ENCODE measurements at regions not wholly inside any gene's neighbourhood (a gene's known extent, or its start where the extent isn't known, plus 50 kb on each side); places are given as distances from the start of the nearest gene placed in this dataset.

DNA sequence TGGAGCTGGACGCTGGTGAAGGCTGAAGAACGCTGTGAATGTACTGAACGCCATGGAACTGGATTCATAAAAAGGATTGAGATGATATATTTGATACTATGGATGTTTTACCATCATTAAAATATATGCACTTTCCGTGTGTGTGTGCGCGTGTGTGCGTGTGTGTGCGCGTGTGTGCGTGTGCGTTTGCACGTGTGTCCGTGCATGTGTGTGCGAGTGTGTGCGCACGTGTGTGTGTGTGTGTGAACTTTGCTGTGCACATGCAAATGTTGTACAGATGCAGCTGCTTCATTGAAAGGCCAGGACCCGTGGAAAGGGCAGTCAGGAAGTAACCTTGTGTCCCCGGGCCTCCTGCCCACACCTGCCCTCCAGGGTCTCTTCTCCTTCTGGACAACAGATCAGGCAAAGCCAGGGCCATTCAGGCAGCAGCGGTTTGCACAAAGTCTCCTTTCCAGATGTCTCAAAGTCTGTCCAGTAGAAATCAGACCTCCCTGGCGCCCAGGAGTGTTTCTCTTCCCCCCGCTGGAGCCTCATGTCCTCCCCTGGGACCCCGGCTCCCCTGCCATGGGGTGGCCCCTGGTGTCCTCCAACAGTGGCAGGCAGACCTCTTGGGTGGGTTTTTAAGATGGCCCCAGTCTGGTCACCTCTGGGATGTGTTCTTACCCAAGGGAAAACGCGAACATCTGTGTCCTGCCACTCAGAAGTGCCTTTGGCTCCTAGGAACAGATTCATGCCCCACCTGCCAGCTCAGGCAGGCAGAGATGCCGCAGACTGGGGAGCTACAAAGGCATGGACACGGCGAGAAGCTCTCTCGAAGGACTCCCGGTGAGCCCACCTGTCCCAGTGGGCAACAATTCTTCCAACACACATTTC, 86.1 kb upstream of the GPC1 start:
- no peak for DNase-seq

DNA sequence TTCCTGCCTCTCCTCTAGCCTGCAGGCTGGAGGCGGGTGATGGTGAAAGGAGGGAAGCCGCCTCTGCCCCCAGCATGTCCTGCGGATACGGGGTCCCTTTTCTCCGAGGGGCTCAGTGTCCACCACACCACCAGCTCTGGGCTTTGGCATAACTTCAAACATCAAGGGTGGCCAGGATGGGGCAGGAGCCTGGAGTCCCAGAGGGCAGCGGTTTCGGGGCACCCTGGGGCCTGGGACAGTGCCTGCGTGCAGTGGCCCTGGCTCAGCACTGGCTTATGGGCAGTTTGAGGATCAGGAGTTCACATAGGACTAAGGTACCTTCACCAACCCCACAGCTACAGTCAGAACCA, 85.5 kb upstream of the GPC1 start:
- no peak for DNase-seq

DNA sequence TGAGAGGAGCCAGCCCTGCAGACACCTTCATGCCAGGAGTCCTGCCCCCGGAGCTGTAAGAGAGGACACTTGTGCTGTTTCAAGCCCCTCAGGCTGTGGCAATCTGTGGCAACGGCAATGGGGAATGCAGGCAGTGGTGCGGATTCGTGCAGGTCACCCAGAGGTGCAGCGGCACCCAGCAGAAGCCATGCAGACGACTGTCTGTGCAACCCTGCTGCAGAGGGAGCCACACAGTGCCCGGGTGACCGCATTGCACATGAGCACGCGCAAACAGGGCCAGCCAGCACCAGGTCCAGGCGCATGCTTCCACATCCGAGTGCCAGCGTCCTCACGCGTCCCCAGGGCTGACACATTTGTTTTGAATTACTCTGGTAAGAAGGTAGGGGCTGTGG, 84.8 kb upstream of the GPC1 start:
- no peak for DNase-seq

DNA sequence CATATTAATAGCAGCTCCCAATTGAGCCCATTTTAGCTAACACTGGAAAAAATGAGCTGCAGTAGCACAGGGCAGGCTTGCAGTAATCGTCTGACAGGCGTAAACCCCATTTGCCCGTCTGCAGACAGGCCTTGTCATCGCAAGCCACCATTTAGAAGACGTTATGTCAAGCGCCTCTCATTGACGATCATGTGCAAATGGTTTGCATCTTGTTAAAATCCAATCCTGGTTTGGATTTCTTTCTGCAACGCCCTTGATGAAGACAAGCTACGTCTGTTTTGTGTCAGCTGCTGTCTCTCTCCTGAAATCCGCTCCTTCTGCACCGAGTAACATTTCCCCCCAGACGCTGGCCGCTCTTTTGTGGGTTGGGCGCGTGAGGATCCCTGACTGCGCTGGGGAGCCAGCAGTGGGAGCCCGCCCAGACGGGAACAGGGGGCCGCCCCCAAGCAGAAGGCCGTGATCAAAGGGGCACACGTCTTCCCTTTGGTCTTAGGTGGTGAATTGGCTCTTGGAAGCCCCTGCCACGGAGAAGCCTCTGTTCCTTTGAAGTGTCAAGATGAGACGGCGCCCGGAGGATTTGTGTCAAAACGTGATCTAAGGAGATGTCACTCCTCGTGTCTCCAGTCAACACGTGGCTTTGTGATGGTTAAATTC, 84.2 kb upstream of the GPC1 start:
- no peak for DNase-seq

DNA sequence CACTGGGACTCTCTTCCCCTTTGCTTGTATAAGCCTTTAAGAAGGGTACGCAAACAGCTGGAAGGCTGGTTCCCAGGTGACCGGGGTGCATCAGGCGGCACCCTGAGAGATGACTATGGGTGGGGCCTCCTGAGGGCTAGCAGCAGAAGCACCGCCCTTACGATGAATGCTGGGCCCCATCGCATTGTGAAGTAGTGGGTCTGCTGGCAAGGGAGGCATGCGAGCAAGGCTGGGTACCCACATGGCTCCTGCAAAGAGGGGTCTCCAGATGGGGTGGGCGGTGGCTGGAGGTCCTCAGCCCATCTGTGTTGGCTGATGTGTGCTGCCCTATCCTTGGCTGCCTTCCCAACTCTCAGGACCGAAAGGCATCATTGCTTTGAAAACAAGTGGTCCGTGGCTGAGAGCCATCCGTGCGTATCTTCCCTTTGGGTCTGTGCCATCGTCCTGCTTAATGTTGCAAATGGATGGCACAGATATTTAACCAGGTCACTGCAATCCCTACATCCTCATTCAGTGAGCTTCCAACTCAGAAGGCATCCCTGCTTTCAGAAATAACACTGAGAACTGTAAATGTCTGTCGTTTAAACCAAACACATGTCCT, 83.5 kb upstream of the GPC1 start:
- no peak for DNase-seq

DNA sequence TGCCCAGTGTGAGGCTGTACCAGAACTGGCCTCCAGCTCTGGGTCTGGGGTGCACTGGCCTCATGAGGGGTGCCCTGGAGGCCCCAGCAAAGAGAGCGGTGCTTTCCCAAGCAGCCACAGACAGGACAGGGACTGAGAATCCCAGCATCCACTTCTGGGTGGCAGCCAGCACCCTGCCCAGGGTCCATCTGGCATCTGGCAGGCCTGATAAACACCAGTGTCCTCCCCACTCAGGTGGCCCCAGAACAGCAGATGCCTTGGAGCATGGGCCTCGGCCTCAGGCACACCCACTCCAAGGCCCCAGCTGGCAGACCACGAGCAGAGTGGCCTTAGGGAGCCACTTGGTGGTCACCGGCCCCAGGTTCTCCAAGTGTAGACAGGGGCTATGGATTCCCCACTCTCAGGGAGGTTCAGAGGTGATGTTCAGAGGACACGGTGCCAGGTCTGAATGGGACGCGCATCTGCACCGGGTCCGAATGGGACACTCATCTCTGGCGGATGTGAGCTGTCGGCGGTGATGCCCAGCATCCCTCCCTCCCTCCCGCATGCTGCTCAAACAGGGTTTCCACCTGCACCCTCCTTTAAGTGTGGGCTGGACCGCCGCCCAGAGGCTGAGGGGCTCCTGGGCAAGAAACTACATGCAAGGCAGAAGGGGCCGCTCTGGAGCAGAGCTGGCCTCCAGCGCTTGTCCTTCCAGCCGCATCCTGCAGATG, 82.2 kb upstream of the GPC1 start:
- DNase-seq: no peak

DNA sequence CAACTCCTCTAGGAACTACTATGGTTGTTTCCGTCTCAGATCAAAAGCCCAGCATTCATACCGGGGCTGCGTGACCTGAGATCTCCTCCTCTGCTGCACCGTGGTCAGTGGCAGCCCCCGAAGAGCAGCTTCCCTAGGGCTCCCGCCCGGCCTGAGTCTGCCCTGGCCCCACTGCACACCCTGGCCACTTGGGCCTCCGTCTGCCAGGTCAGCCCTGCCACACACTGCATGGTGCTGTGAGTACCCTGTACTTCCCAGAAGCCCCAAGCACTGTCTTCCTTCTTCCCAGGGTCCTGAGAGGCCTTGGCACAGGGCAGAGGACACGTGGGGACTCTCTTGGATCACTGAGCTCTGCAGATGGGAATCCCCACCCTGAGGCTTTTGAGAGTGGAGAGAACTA, 81.5 kb upstream of the GPC1 start:
- DNase-seq: no peak

DNA sequence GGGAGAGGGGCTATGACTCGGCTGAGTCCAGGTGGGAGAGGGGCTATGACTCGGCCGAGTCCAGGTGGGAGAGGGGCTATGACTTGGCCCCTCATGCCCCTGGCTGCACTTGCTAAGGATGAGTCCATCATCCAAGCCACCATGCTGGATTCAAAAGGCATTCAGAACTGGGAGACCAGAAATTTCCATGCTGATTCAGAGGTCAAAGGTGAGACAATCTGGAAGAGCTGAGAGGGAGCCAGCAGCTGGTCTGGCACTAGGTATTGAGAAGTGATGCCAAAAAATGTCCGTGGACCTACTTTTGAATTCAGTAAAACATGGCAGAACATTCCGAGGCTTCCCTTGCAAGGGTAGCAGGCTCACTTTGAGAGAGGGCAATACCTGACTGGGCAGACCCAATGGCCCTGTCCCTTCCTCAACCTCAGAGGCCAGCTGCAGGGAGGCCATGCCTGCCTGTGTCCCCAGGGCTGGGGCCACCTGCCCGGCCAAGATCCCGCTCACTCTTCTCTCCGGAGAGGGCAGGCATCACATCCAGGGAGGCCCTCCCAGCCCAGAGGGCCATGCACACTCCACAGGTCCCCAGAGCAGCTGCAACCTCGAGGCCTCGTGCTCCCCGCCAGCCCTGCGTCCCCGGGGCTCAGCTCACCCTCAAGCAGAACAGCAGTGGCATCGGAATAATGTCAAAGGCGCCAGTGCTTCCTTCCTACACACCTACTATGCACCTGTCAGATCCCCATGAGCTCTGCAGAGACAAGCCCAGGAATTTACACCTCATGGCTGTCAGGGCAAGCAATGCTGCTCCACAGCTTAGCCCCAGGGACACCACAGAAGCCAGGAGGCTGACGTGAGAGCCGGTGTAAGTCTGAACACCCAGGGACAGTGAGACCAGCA, 80.2 kb upstream of the GPC1 start:
- no peak for DNase-seq

DNA sequence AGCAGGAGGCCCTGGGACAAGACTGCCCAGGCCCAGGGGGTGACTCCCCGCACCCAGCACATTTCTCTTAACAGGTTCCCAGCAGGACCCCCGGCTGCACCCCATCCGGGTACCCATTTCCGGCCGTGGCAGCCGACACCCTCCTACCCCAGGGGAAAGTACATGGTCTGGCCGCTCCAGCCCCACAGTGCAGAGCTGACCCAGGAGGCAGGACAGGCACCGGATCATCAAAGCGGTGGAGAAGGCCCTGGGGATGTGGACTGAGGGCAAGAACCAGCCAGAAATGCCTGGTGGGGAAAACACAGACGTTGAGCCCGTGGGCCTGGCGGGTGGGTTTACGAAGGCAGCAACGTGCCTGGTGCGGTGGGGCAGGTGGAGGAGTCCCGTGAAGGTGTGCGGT, 79.5 kb upstream of the GPC1 start:
- DNase-seq: no peak

DNA sequence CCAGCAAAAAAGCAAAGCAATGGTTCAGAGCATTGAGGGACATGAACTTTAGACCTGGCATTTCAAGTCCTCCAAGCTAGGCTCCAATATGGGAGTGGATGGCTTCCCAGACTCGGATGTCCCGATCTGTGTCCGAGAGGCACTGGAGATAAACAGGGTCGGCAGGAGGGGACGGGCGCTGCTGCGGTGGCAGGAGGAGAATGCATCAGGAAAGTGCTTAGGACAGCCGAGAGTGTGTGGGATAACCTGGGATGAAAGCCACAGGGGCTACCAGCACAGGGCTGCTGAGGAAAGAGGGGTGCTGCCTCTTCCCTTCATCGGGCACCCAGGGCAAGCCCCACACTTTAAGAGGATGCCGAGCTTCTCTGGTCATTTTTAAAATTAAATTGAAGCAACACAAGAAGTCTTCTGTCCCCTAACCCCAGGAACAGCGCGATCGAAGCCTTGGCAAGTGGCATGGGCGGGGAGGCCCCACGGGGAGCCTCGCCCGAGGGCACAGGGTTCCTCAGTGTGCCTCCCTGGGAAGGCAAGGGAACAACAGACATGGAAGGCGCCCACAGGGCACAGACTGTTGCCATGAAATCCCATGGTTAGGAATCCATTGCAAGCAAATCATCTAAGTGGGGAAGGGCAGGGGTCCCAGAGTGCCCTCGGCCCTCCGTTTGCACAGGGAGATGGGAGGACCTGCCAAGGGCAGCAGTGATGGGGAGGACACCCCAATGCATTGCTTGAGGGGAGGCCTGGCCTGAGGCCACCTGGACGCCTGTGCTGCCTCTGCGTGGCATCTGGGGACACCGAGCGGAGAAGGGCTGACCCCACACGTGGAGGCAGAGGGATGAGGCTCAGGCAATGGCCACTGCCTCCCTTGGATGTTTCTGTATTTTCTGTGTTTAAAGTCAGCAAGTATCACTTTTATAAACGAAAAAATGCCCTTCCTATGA, 78.5 kb upstream of the GPC1 start:
- no peak for DNase-seq

DNA sequence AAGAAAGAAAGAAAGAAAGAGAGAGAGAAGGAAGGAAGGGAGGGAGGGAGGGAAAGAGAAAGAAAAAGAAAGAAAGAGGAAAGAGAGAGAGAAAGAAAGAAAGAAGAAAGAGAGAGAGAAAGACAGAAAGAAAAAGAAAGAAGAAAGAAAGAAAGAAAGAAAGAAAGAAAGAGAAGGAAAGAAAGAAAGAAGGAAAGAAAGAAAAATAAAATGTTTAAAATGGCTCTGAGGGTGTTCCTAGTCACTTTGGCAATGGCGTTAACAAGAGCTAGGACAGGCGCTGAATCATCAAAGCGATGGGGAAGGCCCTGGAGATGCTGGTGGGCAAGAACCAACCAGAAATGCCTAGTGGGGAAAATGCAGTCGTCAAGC, 77.8 kb upstream of the GPC1 start:
- no peak for DNase-seq

DNA sequence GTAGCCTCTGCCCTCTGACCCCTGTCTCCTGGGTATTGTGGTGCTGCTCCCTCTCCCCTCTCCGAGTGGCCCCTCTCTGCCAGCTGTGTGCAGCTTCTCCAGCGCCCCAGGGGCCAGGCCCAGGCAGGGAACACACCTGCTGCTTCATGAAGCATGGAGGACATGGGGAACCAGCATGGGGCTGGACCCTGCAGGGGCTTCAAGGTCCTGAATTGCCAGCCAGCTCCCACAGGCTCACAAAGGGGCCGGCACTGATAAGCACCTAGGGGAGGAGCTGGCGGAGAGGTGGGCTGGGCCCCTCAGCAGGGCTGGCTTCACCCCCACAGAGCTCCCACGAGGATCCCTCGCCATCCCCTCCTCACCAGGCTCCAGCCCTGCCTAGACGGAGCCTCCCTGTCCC, 77.4 kb upstream of the GPC1 start:
- DNase-seq: no peak

DNA sequence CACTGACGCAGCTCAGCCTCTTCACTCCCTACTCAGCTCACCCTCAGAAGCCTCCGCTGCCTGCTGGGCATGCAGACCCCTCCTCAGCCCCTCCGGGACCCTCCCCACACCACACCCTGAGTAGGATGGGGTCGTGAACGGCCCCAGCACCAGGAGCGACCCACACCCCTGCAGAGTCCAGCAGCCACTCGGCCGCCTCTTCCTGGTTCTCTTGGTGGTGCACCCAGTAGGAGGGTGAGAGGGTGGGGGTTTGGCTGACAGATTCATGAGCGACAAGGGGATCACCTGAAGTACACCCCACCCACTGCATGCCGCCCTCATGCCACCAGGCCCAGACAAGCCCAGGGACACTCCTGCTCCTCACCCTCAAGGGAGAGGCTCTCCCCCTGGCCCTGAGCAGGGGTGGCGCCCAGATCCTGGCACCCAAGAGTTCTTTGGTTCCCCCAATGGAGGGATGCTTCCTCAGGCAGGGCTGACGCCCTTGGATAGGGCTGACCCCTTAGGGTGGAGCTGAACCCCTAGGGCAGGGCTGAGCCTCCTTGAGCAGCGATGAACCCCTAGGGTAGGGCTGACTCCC, 76.6 kb upstream of the GPC1 start:
- DNase-seq: no peak

DNA sequence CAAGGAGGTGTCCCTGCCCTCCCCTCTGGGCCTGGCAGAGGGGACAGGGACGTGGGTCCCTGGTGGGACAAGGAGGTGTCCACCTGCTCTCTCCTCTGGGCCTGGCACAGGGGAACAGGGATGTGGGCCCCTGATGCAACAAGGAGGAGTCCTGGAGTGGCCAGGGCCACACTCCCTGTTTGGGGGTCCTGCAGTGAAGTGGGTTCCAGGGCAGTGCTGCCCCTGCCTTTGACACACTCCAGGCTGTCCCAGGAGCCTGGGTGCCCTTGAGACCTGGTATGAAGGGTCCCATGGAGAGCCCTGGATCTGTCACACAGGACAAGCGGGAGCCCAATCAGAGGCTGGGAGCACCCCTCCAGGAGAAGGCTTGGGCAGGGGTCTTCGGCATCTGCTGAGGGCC, 75.8 kb upstream of the GPC1 start:
- DNase-seq: no peak

DNA sequence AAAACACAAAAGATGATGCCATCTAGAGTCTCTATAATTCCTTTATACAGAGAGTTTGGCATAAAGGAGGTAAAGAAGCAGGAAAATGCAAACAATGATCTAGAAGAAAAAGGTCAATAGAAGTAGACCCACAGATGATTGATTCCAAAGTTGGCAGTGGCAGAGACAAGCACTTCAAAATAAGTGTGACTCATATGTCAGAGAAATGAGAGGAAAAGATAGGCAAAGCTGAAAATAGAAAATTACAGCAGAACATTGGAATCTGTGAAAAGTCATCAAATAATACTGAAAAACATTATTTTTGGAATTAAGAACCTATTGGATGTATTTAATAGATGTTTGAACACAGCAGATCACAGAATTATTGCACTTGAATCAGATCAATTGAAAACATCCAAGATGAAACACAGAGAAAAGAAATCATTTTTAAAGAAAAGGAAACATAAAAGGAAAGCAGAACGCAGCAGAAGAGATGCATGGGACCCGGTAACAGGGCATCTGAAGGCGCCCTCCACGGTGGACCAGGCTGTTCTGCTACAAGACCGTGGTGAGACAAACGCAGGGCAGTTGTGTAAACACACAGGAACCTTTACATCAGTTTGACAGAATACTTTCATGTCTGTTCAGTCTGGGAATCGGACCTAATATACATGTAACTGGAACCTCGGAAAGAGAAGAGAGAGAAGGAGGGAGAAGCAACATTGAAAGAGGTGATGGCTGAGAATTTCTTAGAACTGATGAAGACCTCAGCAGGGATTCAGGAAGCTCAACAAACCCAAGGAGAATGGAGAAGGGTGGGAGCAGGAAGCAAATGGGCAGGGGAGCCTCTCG, 74.6 kb upstream of the GPC1 start:
- DNase-seq: no peak

DNA sequence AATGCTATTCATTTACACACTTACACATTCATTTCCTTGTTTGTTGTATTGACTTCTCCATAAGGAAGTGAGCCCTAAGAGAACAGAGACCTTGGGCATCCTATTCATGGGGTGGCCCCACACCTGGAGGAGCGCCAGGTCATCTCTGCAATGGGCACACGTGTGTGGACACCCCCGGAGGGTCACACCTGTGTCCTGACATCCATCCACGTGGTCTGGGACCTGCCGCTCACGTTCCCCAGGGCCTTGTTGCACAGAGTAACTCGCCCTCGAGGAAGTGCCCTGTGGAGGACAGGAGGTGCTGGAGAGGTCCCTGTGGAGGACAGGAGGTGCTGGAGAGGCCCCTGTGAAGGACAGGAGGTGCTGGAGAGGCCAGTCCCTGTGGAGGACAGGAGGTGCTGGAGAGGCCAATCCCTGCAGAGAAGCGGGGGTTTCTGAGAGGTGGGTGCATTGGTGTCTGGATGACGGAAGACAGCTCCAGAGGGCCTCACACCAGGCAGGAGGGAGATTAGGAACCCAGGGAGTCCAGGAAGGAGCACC, 73.2 kb upstream of the GPC1 start:
- DNase-seq: no peak

DNA sequence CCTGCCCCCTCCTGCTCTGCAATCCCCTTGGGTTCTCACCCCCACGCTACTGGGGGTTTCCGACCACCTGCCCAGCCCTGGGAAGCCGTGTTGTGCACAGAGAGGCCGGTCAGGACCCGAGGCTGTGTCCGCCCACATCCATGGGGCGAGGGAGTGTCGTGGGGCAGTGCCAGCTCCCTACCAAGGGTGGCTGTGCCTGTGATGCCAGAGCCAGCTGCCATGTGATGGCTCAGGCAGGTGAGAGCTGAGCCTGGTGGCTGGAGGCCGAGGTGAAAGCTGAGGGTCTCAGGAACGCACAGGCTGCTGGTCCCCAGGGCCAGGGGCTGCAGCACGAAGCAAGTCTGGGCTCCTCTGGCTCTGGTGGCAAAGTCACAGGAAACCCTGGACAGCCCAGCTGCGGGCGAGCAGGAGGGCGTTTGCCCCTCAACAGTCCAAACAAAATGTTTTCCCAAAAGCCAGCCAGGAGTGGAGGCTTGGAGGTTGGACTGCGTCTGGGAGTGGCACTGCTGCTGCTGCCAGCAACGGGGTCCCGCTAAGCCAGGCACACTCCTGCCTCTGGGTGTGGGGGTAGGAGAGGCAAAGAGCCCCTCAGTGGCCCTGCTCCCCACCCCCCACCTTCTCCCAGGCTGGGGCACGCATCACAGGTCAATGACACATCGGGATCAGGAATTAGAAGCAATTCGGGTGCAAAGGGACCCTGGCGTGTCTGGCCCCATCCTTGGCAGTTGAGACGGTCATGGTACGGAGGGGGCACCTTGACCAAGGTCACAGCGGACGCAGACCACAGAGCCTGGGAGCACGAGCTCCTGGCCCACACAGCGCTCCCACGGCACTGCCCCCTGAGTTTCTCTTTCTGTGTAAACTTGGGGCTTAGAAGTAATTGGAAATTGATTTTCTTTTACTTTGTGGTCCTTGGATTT, 72.4 kb upstream of the GPC1 start:
- DNase-seq: no peak

DNA sequence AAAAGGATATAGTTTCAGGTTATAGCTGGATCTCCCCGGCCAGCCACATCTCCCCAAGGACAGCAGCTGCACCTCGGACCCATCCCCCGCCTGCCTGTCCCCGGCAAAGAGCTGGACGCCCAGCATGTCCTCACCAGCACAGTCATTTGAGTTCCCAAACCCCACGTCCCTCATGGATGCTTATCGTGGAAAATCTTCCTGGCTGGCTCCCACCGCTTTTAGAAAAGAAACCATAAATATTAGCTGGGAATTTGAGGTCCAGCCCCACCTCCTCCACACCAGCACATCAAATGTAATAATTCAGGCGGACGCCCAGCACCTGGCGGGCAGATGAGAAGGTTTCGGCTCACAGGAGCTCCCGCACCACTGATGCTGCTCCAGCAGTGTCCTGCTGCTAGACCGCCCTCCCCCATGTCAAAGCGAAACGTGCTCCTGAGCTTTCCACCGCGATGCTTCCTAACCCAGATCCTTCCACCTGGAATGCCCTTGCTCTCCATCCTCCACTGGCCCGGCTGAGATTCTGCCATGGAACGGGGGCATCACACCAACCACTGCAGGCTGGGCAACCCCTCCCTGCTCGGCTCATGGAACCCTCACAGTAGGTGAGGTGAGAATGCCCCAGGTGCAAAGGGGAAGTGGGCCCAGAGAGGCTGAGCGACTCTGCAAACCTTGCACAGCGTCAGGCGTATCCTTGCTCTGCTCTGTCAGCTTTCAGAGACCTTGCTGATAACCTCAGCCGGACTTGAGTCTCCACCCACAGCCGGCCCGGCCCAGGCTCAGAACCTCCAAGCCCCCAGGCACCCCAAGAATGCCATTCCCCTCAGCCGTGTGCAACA, 71.5 kb upstream of the GPC1 start:
- DNase-seq: no peak
